Skin of body (tissue), 1 donor: ENCODE measurements at regions not wholly inside any gene's neighbourhood (a gene's known extent, or its start where the extent isn't known, plus 50 kb on each side); places are given as distances from the start of the nearest gene placed in this dataset. TPM values are rescaled to one million over a fixed set of nuclear protein-coding genes. Genes with fewer than 3 reads are reported as not detected.

Experiments used
- small RNA-seq: library from RNA; depleted of rRNA; stranded (forward); fragments of <200 nt; gene quantifications from one replicate; pipeline ENCODE3, GENCODE V24; 2014; ENCODE audit warnings: low replicate concordance

Small RNA genes lying in the stretch of these regions (small RNA-seq; reads per million reads assigned to genes)
- not detected for gene AP000676.1
- not detected for gene RF00026
- gene RNU6-1135P = not detected
